ENCODE measurements at regions not wholly inside any gene's neighbourhood (a gene's known extent, or its start where the extent isn't known, plus 50 kb on each side); places are given as distances from the start of the nearest gene placed in this dataset.

- H3K36me3 ChIP-seq (ENCODE audit: control insufficient read depth in 4 of 4, insufficient read depth in 3 of 4, low read depth in 1 of 4, low read length in 3 of 4), result no peaks in the 10 kb centered on the region
- H3K4me3 ChIP-seq (ENCODE audit: low read depth in 1 of 3, low read length in 3 of 3), result no peak overlapping the region
- no peak overlapping the region for H3K27ac ChIP-seq (ENCODE audit: low read depth in 1 of 2, low read length in 2 of 2)
- 73% methylated on average over 2 of the region's 2 CpGs for WGBS
- H3K4me1 ChIP-seq (ENCODE audit: control insufficient read depth in 4 of 4, insufficient read depth in 4 of 4, low read length in 3 of 4), result no peaks in the 10 kb centered on the region
- H3K9me3 ChIP-seq (ENCODE audit: control insufficient read depth in 4 of 4, low read length in 3 of 4), result no peaks in the 10 kb centered on the region
- H3K27me3 ChIP-seq (ENCODE audit: control insufficient read depth in 4 of 4, insufficient read depth in 4 of 4, low read length in 3 of 4), result no peaks in the 10 kb centered on the region
- no peak overlapping the region for H3K9ac ChIP-seq (ENCODE audit: low read depth in 1 of 2, low read length in 2 of 2)
- TF ChIP-seq HNF4A (conservative IDR thresholded peaks at IDR 0.05) (no peak), GABPA (IDR thresholded peaks at IDR 0.05 in 1 of 2, conservative IDR thresholded peaks at IDR 0.05 in 1 of 2) (no peak), YY1 (IDR thresholded peaks at IDR 0.05) (no peak), ATF3 (IDR thresholded peaks at IDR 0.05) (no peak), MAX (IDR thresholded peaks at IDR 0.05) (no peak), CTCF (IDR thresholded peaks at IDR 0.05; ENCODE audit: low read depth, low read length, missing input control) (no peak), RXRA (IDR thresholded peaks at IDR 0.05) (no peak), NR2F2 (IDR thresholded peaks at IDR 0.05) (no peak), JUND (IDR thresholded peaks at IDR 0.05) (no peak), FOXA1 (IDR thresholded peaks at IDR 0.05) (no peak), EGR1 (IDR thresholded peaks at IDR 0.05; ENCODE audit: low read depth in 2 of 2) (no peak), REST (IDR thresholded peaks at IDR 0.05) (no peak), RAD21 (IDR thresholded peaks at IDR 0.05) (no peak), HNF4G (IDR thresholded peaks at IDR 0.05) (no peak), SP1 (IDR thresholded peaks at IDR 0.05) (no peak)
- DNase-seq (ENCODE audit: low spot score), result no peak
Measured at GRCh38 chr14:62532181-62532580, 513.1 kb downstream of the KCNH5 start.

GRCh38 chr14:62546862-62547474, 498.3 kb downstream of the KCNH5 start:
- Histone ChIP-seq H3K4me3 (ENCODE audit: low read depth in 1 of 3, low read length in 3 of 3) (no peak overlapping the region), H3K9me3 (ENCODE audit: control insufficient read depth in 4 of 4, low read length in 3 of 4) (peaks cover 0 to 5% (median 4%) of the 10 kb centered on the region in 4 donors)
- WGBS, result 90% methylated on average over 1 of the region's 1 CpG

More at GRCh38 chr14:62546862-62547474, 498.3 kb downstream of the KCNH5 start:
- DNase-seq (ENCODE audit: low spot score), result no peak
- H3K4me1 ChIP-seq (ENCODE audit: control insufficient read depth in 4 of 4, insufficient read depth in 4 of 4, low read length in 3 of 4), result no peaks in the 10 kb centered on the region
- H3K27ac ChIP-seq (ENCODE audit: low read depth in 1 of 2, low read length in 2 of 2), result no peak overlapping the region
- no peaks in the 10 kb centered on the region for H3K27me3 ChIP-seq (ENCODE audit: control insufficient read depth in 4 of 4, insufficient read depth in 4 of 4, low read length in 3 of 4)
- no peaks in the 10 kb centered on the region for H3K36me3 ChIP-seq (ENCODE audit: control insufficient read depth in 4 of 4, insufficient read depth in 3 of 4, low read depth in 1 of 4, low read length in 3 of 4)
- no peak overlapping the region for H3K9ac ChIP-seq (ENCODE audit: low read depth in 1 of 2, low read length in 2 of 2)
- TF ChIP-seq EGR1 (IDR thresholded peaks at IDR 0.05; ENCODE audit: low read depth in 2 of 2), result no peak
- TF ChIP-seq CTCF (IDR thresholded peaks at IDR 0.05; ENCODE audit: low read depth, low read length, missing input control), result no peak
- no peak for TF ChIP-seq MAX (IDR thresholded peaks at IDR 0.05)
- no peak for TF ChIP-seq YY1 (IDR thresholded peaks at IDR 0.05)
- no peak for TF ChIP-seq RXRA (IDR thresholded peaks at IDR 0.05)
- no peak for TF ChIP-seq GABPA (IDR thresholded peaks at IDR 0.05 in 1 of 2, conservative IDR thresholded peaks at IDR 0.05 in 1 of 2)
- TF ChIP-seq ATF3 (IDR thresholded peaks at IDR 0.05), result no peak
- TF ChIP-seq SP1 (IDR thresholded peaks at IDR 0.05), result no peak
- no peak for TF ChIP-seq RAD21 (IDR thresholded peaks at IDR 0.05)
- no peak for TF ChIP-seq HNF4A (conservative IDR thresholded peaks at IDR 0.05)
- no peak for TF ChIP-seq FOXA2 (IDR thresholded peaks at IDR 0.05)
- no peak for TF ChIP-seq HNF4G (IDR thresholded peaks at IDR 0.05)
- TF ChIP-seq REST (IDR thresholded peaks at IDR 0.05), result no peak
- TF ChIP-seq JUND (IDR thresholded peaks at IDR 0.05), result no peak
- TF ChIP-seq TAF1 (conservative IDR thresholded peaks at IDR 0.05), result no peak
